Lower lobe of right lung (tissue), 2 donors: ENCODE measurements at regions not wholly inside any gene's neighbourhood (a gene's known extent, or its start where the extent isn't known, plus 50 kb on each side); places are given as distances from the start of the nearest gene placed in this dataset.

Source experiments
- ATAC-seq, 2 donors: fragments of 200-7000 bp; cut with Tn5 transposase; one replicate each; pipeline ENCODE4 v1.9.1; 2020 to 2022; ENCODE audit warnings: mild to moderate bottlenecking in 2 of 2, moderate library complexity in 2 of 2
- DNase-seq: peaks from one replicate; pipeline ENCODE4 v3.0.0-alpha.2; 2020
- H3K27ac ChIP-seq: fragments of 200-600 bp; one replicate; pipeline ENCODE4 v1.8.0; 2022
- H3K27me3 ChIP-seq: fragments of 200-600 bp; one replicate; pipeline ENCODE4 v1.8.0; 2022; ENCODE audit warnings: low read depth
- H3K36me3 ChIP-seq: fragments of 200-600 bp; one replicate; pipeline ENCODE4 v1.8.0; 2022; ENCODE audit warnings: mild to moderate bottlenecking
- H3K4me1 ChIP-seq: fragments of 200-600 bp; one replicate; pipeline ENCODE4 v1.8.0; 2022
- H3K4me3 ChIP-seq: fragments of 200-600 bp; one replicate; pipeline ENCODE4 v1.8.0; 2022; ENCODE audit warnings: mild to moderate bottlenecking
- H3K9me3 ChIP-seq: fragments of 200-600 bp; one replicate; pipeline ENCODE4 v1.8.0; 2022
- CTCF ChIP-seq: fragments of 200-600 bp; IDR thresholded peaks from one replicate; pipeline ENCODE4 v1.8.0; 2022; ENCODE audit warnings: antibody characterized with exemption, mild to moderate bottlenecking
- intact Hi-C: fragments of 100-400 bp; cut with DNase I; formaldehyde crosslinking; loops from one replicate; pipeline ENCODE4 v1.11.0; 2022
- donor health status: DM: no; HTN: yes; CAD: no; lungs with severe emphysema.

DNA sequence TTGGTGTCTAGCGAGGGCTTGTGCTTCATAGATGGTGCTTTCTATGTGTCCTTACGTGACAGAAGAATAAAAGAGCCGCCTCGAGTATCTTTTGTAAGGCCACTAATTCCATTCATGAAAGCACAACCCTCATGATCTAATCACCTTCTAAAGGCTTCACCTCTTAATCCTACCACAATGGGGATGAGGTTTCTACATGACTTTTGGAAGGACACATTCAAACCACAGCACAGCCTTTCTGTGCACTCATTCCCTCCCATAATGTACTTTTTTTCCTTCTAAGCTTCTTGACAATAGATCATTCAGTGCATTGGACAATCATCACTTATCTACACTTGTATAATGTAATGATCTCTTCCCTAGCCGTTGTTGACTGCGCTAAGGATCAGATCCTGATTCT lies 774.8 kb downstream of the BRINP1 start:
- intact Hi-C loops: no loop called here
- DNase-seq: no peak
- no peaks in the 10 kb centered on the region for H3K9me3 ChIP-seq

GRCh38 chr9:118595719-118596305 lies 773.4 kb downstream of the BRINP1 start:
- DNase-seq: no peak
- ATAC-seq: peak; percentile 56 to 79

More for the DNA sequence above, 774.8 kb downstream of the BRINP1 start:
- Histone ChIP-seq H3K36me3 (no peaks in the 10 kb centered on the region), H3K4me3 (no peak overlapping the region), H3K27ac (no peak overlapping the region), H3K27me3 (no peaks in the 10 kb centered on the region), H3K4me1 (no peaks in the 10 kb centered on the region)
- no peak for TF ChIP-seq CTCF
- no peak for ATAC-seq

GRCh38 chr9:118596374-118597015 lies 772.7 kb downstream of the BRINP1 start:
- DNase-seq (no peak), ATAC-seq (no peak)
- intact Hi-C loops: no loop called here
- no peaks in the 10 kb centered on the region for H3K36me3 ChIP-seq
- TF ChIP-seq CTCF: no peak
- no peak overlapping the region for H3K4me3 ChIP-seq
- no peaks in the 10 kb centered on the region for H3K27me3 ChIP-seq
- no peaks in the 10 kb centered on the region for H3K9me3 ChIP-seq
- no peaks in the 10 kb centered on the region for H3K4me1 ChIP-seq
- H3K27ac ChIP-seq: no peak overlapping the region

More at GRCh38 chr9:118595719-118596305, 773.4 kb downstream of the BRINP1 start:
- no peaks in the 10 kb centered on the region for H3K9me3 ChIP-seq
- H3K36me3 ChIP-seq: no peaks in the 10 kb centered on the region
- H3K4me1 ChIP-seq: no peaks in the 10 kb centered on the region
- no peaks in the 10 kb centered on the region for H3K27me3 ChIP-seq
- H3K4me3 ChIP-seq: no peak overlapping the region
- H3K27ac ChIP-seq: no peak overlapping the region
- peak; percentile 38 for TF ChIP-seq CTCF
- intact Hi-C loops: no loop called here

- DNase-seq (no peak), ATAC-seq (no peak)
- H3K4me3 ChIP-seq: no peak overlapping the region
- H3K4me1 ChIP-seq: no peaks in the 10 kb centered on the region
- H3K27me3 ChIP-seq: no peaks in the 10 kb centered on the region
- no peaks in the 10 kb centered on the region for H3K9me3 ChIP-seq
- H3K36me3 ChIP-seq: no peaks in the 10 kb centered on the region
- H3K27ac ChIP-seq: no peak overlapping the region
- intact Hi-C loops: no loop called here
- TF ChIP-seq CTCF: no peak
Observed at GRCh38 chr9:118606668-118607067, 762.6 kb downstream of the BRINP1 start.

- TF ChIP-seq CTCF: no peak
- H3K27ac ChIP-seq: no peak overlapping the region
- no peaks in the 10 kb centered on the region for H3K36me3 ChIP-seq
- H3K4me1 ChIP-seq: no peaks in the 10 kb centered on the region
- intact Hi-C loops: no loop called here
- no peaks in the 10 kb centered on the region for H3K27me3 ChIP-seq
- no peak overlapping the region for H3K4me3 ChIP-seq
- peak in 1 of 2 donors; percentile 32 for ATAC-seq
- no peak for DNase-seq
- no peaks in the 10 kb centered on the region for H3K9me3 ChIP-seq
Observed at GRCh38 chr9:118609355-118610044, 759.7 kb downstream of the BRINP1 start.
